ENCODE measurements at regions not wholly inside any gene's neighbourhood (a gene's known extent, or its start where the extent isn't known, plus 50 kb on each side); places are given as distances from the start of the nearest gene placed in this dataset.

- TF ChIP-seq, protein P1, sequence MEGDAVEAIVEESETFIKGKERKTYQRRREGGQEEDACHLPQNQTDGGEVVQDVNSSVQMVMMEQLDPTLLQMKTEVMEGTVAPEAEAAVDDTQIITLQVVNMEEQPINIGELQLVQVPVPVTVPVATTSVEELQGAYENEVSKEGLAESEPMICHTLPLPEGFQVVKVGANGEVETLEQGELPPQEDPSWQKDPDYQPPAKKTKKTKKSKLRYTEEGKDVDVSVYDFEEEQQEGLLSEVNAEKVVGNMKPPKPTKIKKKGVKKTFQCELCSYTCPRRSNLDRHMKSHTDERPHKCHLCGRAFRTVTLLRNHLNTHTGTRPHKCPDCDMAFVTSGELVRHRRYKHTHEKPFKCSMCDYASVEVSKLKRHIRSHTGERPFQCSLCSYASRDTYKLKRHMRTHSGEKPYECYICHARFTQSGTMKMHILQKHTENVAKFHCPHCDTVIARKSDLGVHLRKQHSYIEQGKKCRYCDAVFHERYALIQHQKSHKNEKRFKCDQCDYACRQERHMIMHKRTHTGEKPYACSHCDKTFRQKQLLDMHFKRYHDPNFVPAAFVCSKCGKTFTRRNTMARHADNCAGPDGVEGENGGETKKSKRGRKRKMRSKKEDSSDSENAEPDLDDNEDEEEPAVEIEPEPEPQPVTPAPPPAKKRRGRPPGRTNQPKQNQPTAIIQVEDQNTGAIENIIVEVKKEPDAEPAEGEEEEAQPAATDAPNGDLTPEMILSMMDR (IDR thresholded peaks at IDR 0.05; ENCODE audit: low read depth, low read length), result no peak
- DNase-seq (ENCODE audit: extremely low read depth, low read depth), result no peak
These were observed 461.5 kb upstream of the GHITM start for GRCh38 chr10:83677795-83678194.

GRCh38 chr10:83678850-83679249, 460.5 kb upstream of the GHITM start:
- TF ChIP-seq, protein P1 (IDR thresholded peaks at IDR 0.05; ENCODE audit: low read depth, low read length), result no peak
- DNase-seq (ENCODE audit: extremely low read depth, low read depth), result no peak

GRCh38 chr10:83680470-83680891, 458.8 kb upstream of the GHITM start:
- DNase-seq (ENCODE audit: extremely low read depth, low read depth), result no peak
- TF ChIP-seq, protein P1 (IDR thresholded peaks at IDR 0.05; ENCODE audit: low read depth, low read length), result no peak

- TF ChIP-seq, protein P1 (IDR thresholded peaks at IDR 0.05; ENCODE audit: low read depth, low read length), result no peak
- no peak for DNase-seq (ENCODE audit: extremely low read depth, low read depth)
These were observed 456.9 kb upstream of the GHITM start for GRCh38 chr10:83682414-83682813.

- TF ChIP-seq, protein P1 (IDR thresholded peaks at IDR 0.05; ENCODE audit: low read depth, low read length), result no peak
- no peak for DNase-seq (ENCODE audit: extremely low read depth, low read depth)
These were observed 453.9 kb upstream of the GHITM start for GRCh38 chr10:83685458-83685857.

- TF ChIP-seq, protein P1 (IDR thresholded peaks at IDR 0.05; ENCODE audit: low read depth, low read length), result no peak
- DNase-seq (ENCODE audit: extremely low read depth, low read depth), result no peak
These were observed 447.3 kb upstream of the GHITM start for GRCh38 chr10:83691791-83692596.

GRCh38 chr10:83698899-83699298, 440.4 kb upstream of the GHITM start:
- DNase-seq (ENCODE audit: extremely low read depth, low read depth), result no peak
- TF ChIP-seq, protein P1 (IDR thresholded peaks at IDR 0.05; ENCODE audit: low read depth, low read length), result no peak

All from AG09319 (cell line).